Stomach (tissue), 8 donors: ENCODE measurements at regions not wholly inside any gene's neighbourhood (a gene's known extent, or its start where the extent isn't known, plus 50 kb on each side); places are given as distances from the start of the nearest gene placed in this dataset.

ENCODE experiments used
- DNase-seq, 2 donors: peaks; one replicate each; pipeline versions ENCODE4 v3.0.0 to v3.0.0-alpha.2; 2013 to 2019
- H3K27ac ChIP-seq, 5 donors: fragments of 200-600 bp in 4 of 5; sonication (generic) in 4 of 5; one replicate each; pipeline ENCODE4 v1.5.1; 2013 to 2019; ENCODE audit warnings: mild to moderate bottlenecking in 1 of 5, moderate library complexity in 1 of 5
- H3K27me3 ChIP-seq, 3 donors: fragments of 200-600 bp; sonication (generic); one replicate each; pipeline ENCODE4 v1.5.1; 2017 to 2019; ENCODE audit warnings: mixed run types in 1 of 3
- H3K36me3 ChIP-seq, 4 donors: fragments of 200-600 bp; sonication (generic); 1 replicate in 3 of 4; 2 replicates in 1 of 4; pipeline ENCODE4 v1.5.1; 2016 to 2019
- H3K4me1 ChIP-seq, 4 donors: fragments of 200-600 bp; sonication (generic); one replicate each; pipeline ENCODE4 v1.5.1; 2016 to 2019
- H3K4me3 ChIP-seq, 4 donors: fragments of 200-600 bp; sonication (generic) in 3 of 4; one replicate each; pipeline ENCODE4 v1.5.1; 2016 to 2019; ENCODE audit warnings: mild to moderate bottlenecking in 1 of 4
- H3K9me3 ChIP-seq, 4 donors: fragments of 200-600 bp; sonication (generic); one replicate each; pipeline ENCODE4 v1.5.1; 2016 to 2019
- EP300 ChIP-seq: sonication (generic); formaldehyde crosslinking; IDR thresholded peaks from one replicate; pipeline ENCODE4 v1.6.1; 2017; ENCODE audit warnings: antibody characterized with exemption
- POLR2A ChIP-seq, 4 donors: fragments of 450-650 bp; IDR thresholded peaks; one replicate each; pipeline ENCODE4 v1.6.1; 2016; ENCODE audit warnings: antibody characterized with exemption in 4 of 4, control low read depth in 2 of 4, mild to moderate bottlenecking in 1 of 4, moderate library complexity in 1 of 4
- POLR2AphosphoS5 ChIP-seq, 3 donors: sonication (generic); formaldehyde crosslinking; IDR thresholded peaks; one replicate each; pipeline ENCODE4 v1.6.1; 2016; ENCODE audit warnings: antibody characterized with exemption in 3 of 3
- WGBS, 5 donors: extraction: QIAGEN DNeasy Blood & Tissue Kit in 3 of 5; methylation state at CpG; one replicate each; pipeline versions ENCODE4 v1.1.5 to v1.1.7; 2013 to 2018; 5-methylcytosine and 5-hydroxymethylcytosine counted together
- intact Hi-C: fragments of 100-400 bp; cut with DNase I; formaldehyde crosslinking; loops from one replicate; pipeline ENCODE4 v1.15.1; 2023; ENCODE audit warnings: low total_unique reads
- TF ChIP-seq, protein P1 (sequence below), 7 experiments: fragments of 450-650 bp in 4 of 7; fragments of 200-600 bp in 3 of 7; sonication (generic) in 3 of 7; IDR thresholded peaks; one replicate each; pipeline ENCODE4 v1.5.1; 2016 to 2019; ENCODE audit warnings: antibody characterized with exemption in 7 of 7, control low read depth in 2 of 7, mild to moderate bottlenecking in 1 of 7
- donor health status: healthy with polysubstance abuse.
- donor health status: Bipolar disorder and iron deficiency.
- donor health status: healthy.

DNA sequence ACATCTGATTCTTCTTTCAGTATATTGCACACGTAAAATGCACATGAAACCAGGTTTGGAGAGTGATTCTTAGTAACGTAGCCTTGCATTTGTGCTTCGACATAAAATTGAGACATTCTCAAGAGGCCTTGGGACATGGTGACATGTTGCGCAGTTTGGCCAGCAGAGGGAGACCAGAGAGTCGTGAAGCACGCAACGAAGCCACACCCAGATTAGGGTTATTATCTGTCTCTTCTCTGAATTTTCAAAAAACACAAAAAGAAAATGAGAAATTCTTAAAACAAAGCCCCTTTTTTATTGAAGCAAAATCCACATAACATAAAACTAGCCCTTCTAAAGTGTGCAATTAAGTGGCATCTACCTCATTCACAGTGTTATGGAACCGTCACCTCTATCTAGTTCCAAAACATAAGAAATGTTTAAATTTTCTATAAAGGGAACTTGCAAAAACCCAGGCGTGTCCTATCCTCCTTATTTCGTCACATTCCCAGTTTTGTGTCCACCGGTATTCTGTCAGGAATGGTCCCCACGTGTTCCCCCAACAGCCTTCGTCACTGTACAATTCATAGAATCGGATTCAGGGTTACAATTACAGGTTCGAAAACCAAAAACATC, 108.8 kb upstream of the ATF7IP start:
- TF ChIP-seq POLR2A (IDR thresholded peaks at IDR 0.05) (no peak), POLR2AphosphoS5 (IDR thresholded peaks at IDR 0.05) (peak in 2 of 3 donors; percentile 19 to 40), EP300 (no peak)
- TF ChIP-seq, protein P1, sequence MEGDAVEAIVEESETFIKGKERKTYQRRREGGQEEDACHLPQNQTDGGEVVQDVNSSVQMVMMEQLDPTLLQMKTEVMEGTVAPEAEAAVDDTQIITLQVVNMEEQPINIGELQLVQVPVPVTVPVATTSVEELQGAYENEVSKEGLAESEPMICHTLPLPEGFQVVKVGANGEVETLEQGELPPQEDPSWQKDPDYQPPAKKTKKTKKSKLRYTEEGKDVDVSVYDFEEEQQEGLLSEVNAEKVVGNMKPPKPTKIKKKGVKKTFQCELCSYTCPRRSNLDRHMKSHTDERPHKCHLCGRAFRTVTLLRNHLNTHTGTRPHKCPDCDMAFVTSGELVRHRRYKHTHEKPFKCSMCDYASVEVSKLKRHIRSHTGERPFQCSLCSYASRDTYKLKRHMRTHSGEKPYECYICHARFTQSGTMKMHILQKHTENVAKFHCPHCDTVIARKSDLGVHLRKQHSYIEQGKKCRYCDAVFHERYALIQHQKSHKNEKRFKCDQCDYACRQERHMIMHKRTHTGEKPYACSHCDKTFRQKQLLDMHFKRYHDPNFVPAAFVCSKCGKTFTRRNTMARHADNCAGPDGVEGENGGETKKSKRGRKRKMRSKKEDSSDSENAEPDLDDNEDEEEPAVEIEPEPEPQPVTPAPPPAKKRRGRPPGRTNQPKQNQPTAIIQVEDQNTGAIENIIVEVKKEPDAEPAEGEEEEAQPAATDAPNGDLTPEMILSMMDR (IDR thresholded peaks at IDR 0.05) = peak in 5 of 7 experiments; percentile 56 to 79 (median 66)
- peaks cover 46 to 64% (median 56%) of the 10 kb centered on the region in 4 donors for H3K4me1 ChIP-seq
- H3K36me3 ChIP-seq = no peaks in the 10 kb centered on the region
- H3K27ac ChIP-seq = peak overlapping the region in 4 of 5 donors; percentile 86 to 92 (median 88)
- peak overlapping the region in 1 of 4 donors; percentile 17 for H3K4me3 ChIP-seq
- intact Hi-C loops = no loop called here
- no peaks in the 10 kb centered on the region for H3K27me3 ChIP-seq
- WGBS, 5 donors = 46 to 56% (median 53%) methylated on average over 15 of the region's 15 CpGs
- no peaks in the 10 kb centered on the region for H3K9me3 ChIP-seq
- peak; percentile 78 to 89 for DNase-seq

DNA sequence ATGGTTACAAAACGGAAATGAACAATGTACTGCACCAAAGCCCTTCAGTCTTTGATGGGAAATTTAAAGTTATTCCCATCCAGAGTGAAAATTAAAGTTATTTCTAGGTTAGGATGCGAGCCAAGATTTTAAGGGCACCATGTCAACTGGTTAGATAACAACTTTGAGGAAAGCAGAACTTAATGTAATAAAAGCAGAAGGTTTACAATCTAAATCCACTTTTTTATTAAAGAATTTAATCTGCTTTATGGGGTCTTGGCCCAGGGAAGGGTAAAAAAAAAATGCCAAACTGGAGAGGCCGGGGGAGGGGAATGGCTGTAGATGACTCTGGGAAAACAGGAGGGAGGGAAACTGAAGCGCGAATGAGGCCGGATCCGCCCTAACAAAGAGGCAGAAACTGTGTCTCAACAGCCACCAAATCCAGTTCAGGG, 108.2 kb upstream of the ATF7IP start:
- H3K4me3 ChIP-seq = peak overlapping the region; percentile 4 to 34 (median 17)
- 9 to 14% (median 12%) methylated on average over 7 of the region's 7 CpGs for WGBS, 5 donors
- intact Hi-C loops = no loop called here

DNA sequence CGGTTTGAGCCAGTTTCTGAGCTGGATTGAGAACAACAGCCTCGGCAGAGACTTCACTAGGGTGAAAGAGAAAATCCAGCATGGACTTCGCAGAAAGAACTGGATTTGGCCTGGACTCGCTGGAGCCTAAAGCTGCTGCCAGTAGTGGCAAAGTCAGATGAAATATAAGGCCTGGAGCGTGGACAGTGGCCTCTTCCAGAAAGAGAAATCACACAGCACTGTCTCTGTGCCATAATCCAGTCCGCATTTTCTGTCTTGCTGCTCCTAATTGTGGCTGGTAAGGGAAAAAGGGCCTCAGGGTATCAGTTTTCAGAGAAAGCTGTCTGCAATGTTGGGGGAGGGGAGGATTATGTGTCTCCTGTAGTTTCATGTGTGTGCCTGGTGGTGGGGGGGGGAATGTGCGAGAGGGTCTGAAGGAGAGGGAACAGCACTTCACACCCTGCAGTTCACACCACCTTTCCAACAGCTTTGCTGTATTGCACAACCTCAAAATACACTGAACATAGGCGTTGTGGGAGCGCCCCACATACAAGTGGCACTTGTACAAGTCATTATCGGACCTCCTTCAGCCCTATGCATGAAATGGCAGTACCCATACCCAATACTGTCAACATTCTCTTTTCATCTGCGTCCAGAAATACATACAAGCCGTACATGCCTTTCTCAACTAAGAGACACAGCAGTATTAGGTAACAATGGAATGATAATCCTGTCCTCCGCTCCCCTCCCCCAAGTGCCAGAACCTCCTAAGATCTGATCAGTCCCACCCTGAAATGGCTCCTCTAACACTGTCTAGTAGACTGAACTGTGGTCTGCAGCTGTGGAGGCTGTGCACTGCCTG, 107.5 kb upstream of the ATF7IP start:
- TF ChIP-seq POLR2A (IDR thresholded peaks at IDR 0.05) (no peak), EP300 (no peak), POLR2AphosphoS5 (IDR thresholded peaks at IDR 0.05) (peak; percentile 56 to 86 (median 71))
- TF ChIP-seq, protein P1 (IDR thresholded peaks at IDR 0.05) = peak in 1 of 7 experiments; percentile 6
- H3K27me3 ChIP-seq = no peaks in the 10 kb centered on the region
- H3K27ac ChIP-seq = peak overlapping the region; percentile 86 to 92 (median 88)
- peak; percentile 95 to 98 for DNase-seq
- H3K36me3 ChIP-seq = no peaks in the 10 kb centered on the region
- H3K4me1 ChIP-seq = peaks cover 46 to 72% (median 59%) of the 10 kb centered on the region in 4 donors
- intact Hi-C loops = no loop called here
- H3K4me3 ChIP-seq = peak overlapping the region; percentile 4 to 34 (median 17)
- WGBS, 5 donors = 17 to 26% (median 18%) methylated on average over 13 of the region's 13 CpGs
- no peaks in the 10 kb centered on the region for H3K9me3 ChIP-seq

More for the DNA sequence above, 108.2 kb upstream of the ATF7IP start:
- Histone ChIP-seq H3K27ac (peak overlapping the region; percentile 86 to 92 (median 88)), H3K27me3 (no peaks in the 10 kb centered on the region), H3K9me3 (no peaks in the 10 kb centered on the region), H3K4me1 (peaks cover 46 to 69% (median 59%) of the 10 kb centered on the region in 4 donors), H3K36me3 (no peaks in the 10 kb centered on the region)
- TF ChIP-seq, protein P1 (IDR thresholded peaks at IDR 0.05) = no peak
- TF ChIP-seq EP300 = peak; percentile 41
- DNase-seq = no peak

DNA sequence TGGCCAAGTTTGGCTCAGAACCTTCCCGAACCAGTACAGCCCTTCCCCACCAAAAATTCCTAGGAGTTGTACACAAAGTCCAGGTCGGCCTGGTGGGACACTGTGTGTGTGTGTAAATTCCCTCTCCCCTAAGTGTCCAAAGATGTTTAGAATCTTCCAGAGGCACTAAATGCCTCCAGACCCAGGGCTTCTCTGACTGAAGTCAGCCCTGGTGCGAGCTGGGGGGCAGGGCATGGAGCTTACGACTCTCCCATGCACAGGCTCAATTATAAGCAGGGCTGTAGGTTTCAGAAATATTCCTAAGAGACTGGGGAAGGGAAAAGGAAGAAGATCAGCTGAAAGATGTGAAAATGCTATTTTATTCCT, 106.9 kb upstream of the ATF7IP start:
- WGBS, 5 donors = 49 to 57% (median 52%) methylated on average over 2 to 4 of the region's 4 CpGs
- H3K4me3 ChIP-seq = peak overlapping the region in 1 of 4 donors; percentile 17
- DNase-seq = peak in 1 of 2 donors; percentile 52
- TF ChIP-seq POLR2A (IDR thresholded peaks at IDR 0.05) = no peak
- TF ChIP-seq POLR2AphosphoS5 (IDR thresholded peaks at IDR 0.05) = no peak
- TF ChIP-seq, protein P1 (IDR thresholded peaks at IDR 0.05) = no peak
- TF ChIP-seq EP300 = no peak
- peaks cover 46 to 72% (median 59%) of the 10 kb centered on the region in 4 donors for H3K4me1 ChIP-seq
- no peaks in the 10 kb centered on the region for H3K27me3 ChIP-seq
- no peaks in the 10 kb centered on the region for H3K9me3 ChIP-seq
- H3K27ac ChIP-seq = peak overlapping the region; percentile 86 to 92 (median 88)
- H3K36me3 ChIP-seq = no peaks in the 10 kb centered on the region
- intact Hi-C loops = no loop called here
